ENCODE measurements at regions not wholly inside any gene's neighbourhood (a gene's known extent, or its start where the extent isn't known, plus 50 kb on each side); places are given as distances from the start of the nearest gene placed in this dataset.

DNA sequence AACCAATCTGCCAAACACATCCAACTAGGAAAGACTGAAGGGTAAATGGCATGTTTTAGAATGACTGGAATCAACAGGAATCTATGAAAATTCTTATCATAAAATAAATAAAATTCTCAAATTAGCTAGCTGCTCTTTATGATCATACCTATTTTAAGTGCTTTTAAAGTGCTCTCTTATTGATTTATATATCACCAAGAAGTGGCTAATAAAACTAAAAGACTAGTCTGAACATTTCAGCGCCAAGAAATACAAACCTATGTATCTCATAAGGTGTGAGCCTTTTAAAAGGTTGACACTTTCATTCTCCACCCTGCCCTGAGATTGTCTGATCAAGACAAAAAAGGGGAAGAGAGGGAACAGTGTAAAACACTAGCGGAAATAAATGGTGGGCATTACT lies 136.8 kb upstream of the ARHGAP42 start:
- Histone ChIP-seq H3K4me1 (ENCODE audit: control insufficient read depth in 2 of 2, insufficient read depth in 2 of 2, low read length in 2 of 2) (no peaks in the 10 kb centered on the region), H3K4me3 (ENCODE audit: low read length) (no peak overlapping the region), H3K27me3 (ENCODE audit: control insufficient read depth in 2 of 2, insufficient read depth in 2 of 2, low read length in 2 of 2) (no peaks in the 10 kb centered on the region), H3K27ac (ENCODE audit: low read depth, low read length) (no peak overlapping the region), H3K9me3 (ENCODE audit: control insufficient read depth in 2 of 3, low read length in 3 of 3) (no peaks in the 10 kb centered on the region), H3K36me3 (ENCODE audit: control insufficient read depth in 2 of 3, insufficient read depth in 3 of 3, low read length in 3 of 3) (no peaks in the 10 kb centered on the region)
- Mint-ChIP-seq H3K27me3 (no peaks in the 10 kb centered on the region), H3K4me1 (no peaks in the 10 kb centered on the region), H3K36me3 (no peaks in the 10 kb centered on the region), H3K4me3 (no peak overlapping the region), H3K27ac (no peak overlapping the region), H3K9me3 (peaks cover 0 to 12% (median 2%) of the 10 kb centered on the region in 11 donors)
- ChIA-PET POLR2A (no interaction called here), CTCF (no interaction called here)
- ATAC-seq (no peak), DNase-seq (no peak)
- intact Hi-C loops (cut with micrococcal nuclease), result no loop called here

GRCh38 chr11:100550912-100551632 lies 136.0 kb upstream of the ARHGAP42 start:
- Mint-ChIP-seq H3K9me3 (peaks cover 0 to 13% (median 2%) of the 10 kb centered on the region in 11 donors), H3K4me1 (no peaks in the 10 kb centered on the region), H3K27ac (no peak overlapping the region), H3K36me3 (no peaks in the 10 kb centered on the region), H3K4me3 (no peak overlapping the region), H3K27me3 (no peaks in the 10 kb centered on the region)
- H3K9me3 ChIP-seq (ENCODE audit: control insufficient read depth in 2 of 3, low read length in 3 of 3), result no peaks in the 10 kb centered on the region
- no peaks in the 10 kb centered on the region for H3K4me1 ChIP-seq (ENCODE audit: control insufficient read depth in 2 of 2, insufficient read depth in 2 of 2, low read length in 2 of 2)
- intact Hi-C loops (cut with micrococcal nuclease), result no loop called here
- DNase-seq, result no peak
- no peak overlapping the region for H3K4me3 ChIP-seq (ENCODE audit: low read length)
- ChIA-PET CTCF (no interaction called here), POLR2A (no interaction called here)
- no peak overlapping the region for H3K27ac ChIP-seq (ENCODE audit: low read depth, low read length)
- H3K27me3 ChIP-seq (ENCODE audit: control insufficient read depth in 2 of 2, insufficient read depth in 2 of 2, low read length in 2 of 2), result no peaks in the 10 kb centered on the region
- no peaks in the 10 kb centered on the region for H3K36me3 ChIP-seq (ENCODE audit: control insufficient read depth in 2 of 3, insufficient read depth in 3 of 3, low read length in 3 of 3)
- no peak for ATAC-seq

DNA sequence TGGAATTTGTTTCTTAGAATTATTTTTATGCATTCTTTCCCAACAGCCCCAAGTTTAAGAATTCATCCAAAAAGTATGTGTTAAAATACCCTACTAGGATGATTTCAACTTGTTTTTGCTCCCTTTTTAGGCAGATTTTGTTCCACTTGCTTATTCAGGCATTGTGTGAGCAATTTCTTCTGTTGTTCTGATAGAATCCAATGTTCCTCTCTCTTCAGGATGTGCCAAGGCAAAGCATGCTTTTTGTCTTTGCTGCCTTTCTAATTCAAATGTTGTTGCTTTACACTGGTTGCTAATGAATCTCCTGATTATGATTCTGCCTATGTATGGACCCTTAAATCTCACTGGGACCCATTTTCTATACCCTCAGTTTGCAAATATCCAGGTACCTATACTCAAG lies 131.2 kb upstream of the ARHGAP42 start:
- no peak for DNase-seq
- no peaks in the 10 kb centered on the region for H3K27me3 Mint-ChIP-seq
- no peaks in the 10 kb centered on the region for H3K36me3 Mint-ChIP-seq
- Histone ChIP-seq H3K4me3 (ENCODE audit: low read length) (no peak overlapping the region), H3K36me3 (ENCODE audit: control insufficient read depth in 2 of 3, insufficient read depth in 3 of 3, low read length in 3 of 3) (no peaks in the 10 kb centered on the region), H3K27ac (ENCODE audit: low read depth, low read length) (no peak overlapping the region), H3K27me3 (ENCODE audit: control insufficient read depth in 2 of 2, insufficient read depth in 2 of 2, low read length in 2 of 2) (no peaks in the 10 kb centered on the region), H3K9me3 (ENCODE audit: control insufficient read depth in 2 of 3, low read length in 3 of 3) (no peaks in the 10 kb centered on the region), H3K4me1 (ENCODE audit: control insufficient read depth in 2 of 2, insufficient read depth in 2 of 2, low read length in 2 of 2) (no peaks in the 10 kb centered on the region)
- H3K4me1 Mint-ChIP-seq, result no peaks in the 10 kb centered on the region
- ATAC-seq, result no peak
- ChIA-PET CTCF (no interaction called here), POLR2A (no interaction called here)
- H3K9me3 Mint-ChIP-seq, result peaks cover 0 to 13% (median 2%) of the 10 kb centered on the region in 11 donors
- intact Hi-C loops (cut with micrococcal nuclease), result no loop called here
- no peak overlapping the region for H3K4me3 Mint-ChIP-seq
- H3K27ac Mint-ChIP-seq, result no peak overlapping the region

GRCh38 chr11:100556781-100557180 lies 130.3 kb upstream of the ARHGAP42 start:
- intact Hi-C loops (cut with micrococcal nuclease), result no loop called here
- DNase-seq (no peak), ATAC-seq (no peak)
- Mint-ChIP-seq H3K4me3 (no peak overlapping the region), H3K36me3 (no peaks in the 10 kb centered on the region), H3K9me3 (peaks cover 0 to 13% (median 2%) of the 10 kb centered on the region in 11 donors), H3K27ac (no peak overlapping the region), H3K4me1 (no peaks in the 10 kb centered on the region), H3K27me3 (no peaks in the 10 kb centered on the region)
- Histone ChIP-seq H3K4me3 (ENCODE audit: low read length) (no peak overlapping the region), H3K27ac (ENCODE audit: low read depth, low read length) (no peak overlapping the region), H3K4me1 (ENCODE audit: control insufficient read depth in 2 of 2, insufficient read depth in 2 of 2, low read length in 2 of 2) (no peaks in the 10 kb centered on the region), H3K27me3 (ENCODE audit: control insufficient read depth in 2 of 2, insufficient read depth in 2 of 2, low read length in 2 of 2) (no peaks in the 10 kb centered on the region), H3K9me3 (ENCODE audit: control insufficient read depth in 2 of 3, low read length in 3 of 3) (no peaks in the 10 kb centered on the region), H3K36me3 (ENCODE audit: control insufficient read depth in 2 of 3, insufficient read depth in 3 of 3, low read length in 3 of 3) (no peaks in the 10 kb centered on the region)
- ChIA-PET POLR2A (no interaction called here), CTCF (no interaction called here)

GRCh38 chr11:100557830-100558611 lies 129.1 kb upstream of the ARHGAP42 start:
- Mint-ChIP-seq H3K27me3 (no peaks in the 10 kb centered on the region), H3K9me3 (peaks cover 0 to 12% (median under 1%) of the 10 kb centered on the region in 11 donors), H3K4me3 (no peak overlapping the region), H3K36me3 (no peaks in the 10 kb centered on the region), H3K4me1 (no peaks in the 10 kb centered on the region), H3K27ac (no peak overlapping the region)
- Histone ChIP-seq H3K36me3 (ENCODE audit: control insufficient read depth in 2 of 3, insufficient read depth in 3 of 3, low read length in 3 of 3) (no peaks in the 10 kb centered on the region), H3K27me3 (ENCODE audit: control insufficient read depth in 2 of 2, insufficient read depth in 2 of 2, low read length in 2 of 2) (no peaks in the 10 kb centered on the region), H3K9me3 (ENCODE audit: control insufficient read depth in 2 of 3, low read length in 3 of 3) (no peaks in the 10 kb centered on the region), H3K4me1 (ENCODE audit: control insufficient read depth in 2 of 2, insufficient read depth in 2 of 2, low read length in 2 of 2) (no peaks in the 10 kb centered on the region), H3K27ac (ENCODE audit: low read depth, low read length) (no peak overlapping the region), H3K4me3 (ENCODE audit: low read length) (no peak overlapping the region)
- DNase-seq, result no peak
- ChIA-PET CTCF (no interaction called here), POLR2A (no interaction called here)
- intact Hi-C loops (cut with micrococcal nuclease), result no loop called here
- no peak for ATAC-seq

GRCh38 chr11:100560606-100561005 lies 126.5 kb upstream of the ARHGAP42 start:
- DNase-seq (no peak), ATAC-seq (no peak)
- Histone ChIP-seq H3K4me1 (ENCODE audit: control insufficient read depth in 2 of 2, insufficient read depth in 2 of 2, low read length in 2 of 2) (no peaks in the 10 kb centered on the region), H3K27ac (ENCODE audit: low read depth, low read length) (no peak overlapping the region), H3K9me3 (ENCODE audit: control insufficient read depth in 2 of 3, low read length in 3 of 3) (no peaks in the 10 kb centered on the region), H3K4me3 (ENCODE audit: low read length) (no peak overlapping the region), H3K27me3 (ENCODE audit: control insufficient read depth in 2 of 2, insufficient read depth in 2 of 2, low read length in 2 of 2) (no peaks in the 10 kb centered on the region), H3K36me3 (ENCODE audit: control insufficient read depth in 2 of 3, insufficient read depth in 3 of 3, low read length in 3 of 3) (no peaks in the 10 kb centered on the region)
- CTCF ChIA-PET, result no interaction called here
- Mint-ChIP-seq H3K27ac (no peak overlapping the region), H3K4me3 (no peak overlapping the region), H3K27me3 (no peaks in the 10 kb centered on the region), H3K36me3 (no peaks in the 10 kb centered on the region), H3K4me1 (no peaks in the 10 kb centered on the region), H3K9me3 (peaks cover 0 to 7% (median 0%) of the 10 kb centered on the region in 11 donors)
- POLR2A ChIA-PET, result no interaction called here
- intact Hi-C loops (cut with micrococcal nuclease), result no loop called here

- Histone ChIP-seq H3K9me3 (ENCODE audit: control insufficient read depth in 2 of 3, low read length in 3 of 3) (no peaks in the 10 kb centered on the region), H3K4me1 (ENCODE audit: control insufficient read depth in 2 of 2, insufficient read depth in 2 of 2, low read length in 2 of 2) (no peaks in the 10 kb centered on the region), H3K27ac (ENCODE audit: low read depth, low read length) (no peak overlapping the region), H3K4me3 (ENCODE audit: low read length) (no peak overlapping the region), H3K36me3 (ENCODE audit: control insufficient read depth in 2 of 3, insufficient read depth in 3 of 3, low read length in 3 of 3) (no peaks in the 10 kb centered on the region), H3K27me3 (ENCODE audit: control insufficient read depth in 2 of 2, insufficient read depth in 2 of 2, low read length in 2 of 2) (no peaks in the 10 kb centered on the region)
- H3K27me3 Mint-ChIP-seq, result no peaks in the 10 kb centered on the region
- CTCF ChIA-PET, result no interaction called here
- no peak overlapping the region for H3K4me3 Mint-ChIP-seq
- H3K36me3 Mint-ChIP-seq, result no peaks in the 10 kb centered on the region
- ATAC-seq (no peak), DNase-seq (no peak)
- intact Hi-C loops (cut with micrococcal nuclease), result no loop called here
- POLR2A ChIA-PET, result no interaction called here
- H3K27ac Mint-ChIP-seq, result no peak overlapping the region
- H3K4me1 Mint-ChIP-seq, result no peaks in the 10 kb centered on the region
- H3K9me3 Mint-ChIP-seq, result peaks cover 0 to 7% (median 0%) of the 10 kb centered on the region in 11 donors
These were observed 125.8 kb upstream of the ARHGAP42 start for GRCh38 chr11:100561323-100561722.

All from naive thymus-derived CD4-positive, alpha-beta T cell (primary cell).